NCI-H69 (cell line): ENCODE measurements at regions not wholly inside any gene's neighbourhood (a gene's known extent, or its start where the extent isn't known, plus 50 kb on each side); places are given as distances from the start of the nearest gene placed in this dataset.

Experiments
- DNase-seq: peaks from one replicate; lab custom pipeline; 2025; lab: John Stamatoyannopoulos, UW

DNA sequence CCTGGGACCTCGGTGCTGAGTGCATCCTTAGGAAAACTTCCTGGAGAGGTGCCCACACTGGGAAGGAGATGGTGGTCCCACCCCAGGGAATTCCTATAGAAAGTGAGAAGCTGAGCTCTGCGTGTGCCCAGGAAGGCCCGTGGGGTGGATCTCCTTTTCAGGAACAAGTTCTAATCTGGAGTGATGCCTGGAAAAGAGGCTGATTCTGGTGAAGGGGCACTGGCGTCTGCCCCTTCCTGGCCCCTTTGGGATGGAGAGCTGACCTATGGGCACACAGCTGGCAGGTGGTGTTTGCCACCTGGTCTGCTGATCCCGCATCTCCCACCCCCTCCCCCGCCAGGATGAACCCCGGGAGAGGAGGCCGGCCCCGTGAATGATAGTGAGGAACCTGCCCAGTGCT lies 142.0 kb upstream of the RTL1 start:
- no peak for DNase-seq

DNA sequence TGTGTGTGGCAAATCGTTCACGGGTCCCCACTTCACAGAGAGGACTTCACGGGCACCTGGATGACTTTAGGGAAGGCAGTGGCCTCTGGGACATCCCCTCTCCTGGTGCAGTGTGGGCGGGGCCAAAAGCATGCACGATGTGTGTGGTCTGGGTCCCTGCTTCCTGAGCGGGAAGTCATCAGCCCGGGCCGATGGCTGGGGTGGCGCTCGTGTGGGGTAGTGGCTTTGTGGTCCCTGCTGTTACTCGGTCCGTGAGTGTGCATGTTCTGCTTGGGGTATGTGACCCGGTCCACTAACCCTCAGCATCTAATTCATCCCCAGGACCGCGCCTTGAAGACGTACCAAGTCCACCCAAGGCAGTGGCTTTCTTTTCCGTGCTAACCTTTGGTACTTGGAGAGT lies 142.5 kb upstream of the RTL1 start:
- no peak for DNase-seq

DNA sequence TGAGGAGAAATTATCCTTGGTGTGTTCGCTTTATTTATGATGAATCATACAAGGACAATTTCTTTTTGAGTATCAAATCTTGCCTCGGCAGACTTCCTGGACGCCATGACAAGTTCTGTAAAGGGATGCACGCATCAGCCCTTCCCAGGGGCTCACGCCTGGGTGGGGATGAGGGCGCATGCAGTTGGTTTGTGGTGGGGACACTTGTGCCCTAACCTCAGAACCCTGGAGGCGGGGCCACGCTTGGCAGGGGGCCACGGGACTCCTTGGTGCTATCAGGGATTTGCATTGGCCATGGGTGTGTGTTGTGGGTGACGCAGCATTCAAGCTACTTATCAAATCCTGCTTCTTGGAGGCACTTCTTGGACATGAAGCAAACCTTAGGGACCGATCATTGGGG lies 143.8 kb upstream of the RTL1 start:
- DNase-seq, result no peak

DNA sequence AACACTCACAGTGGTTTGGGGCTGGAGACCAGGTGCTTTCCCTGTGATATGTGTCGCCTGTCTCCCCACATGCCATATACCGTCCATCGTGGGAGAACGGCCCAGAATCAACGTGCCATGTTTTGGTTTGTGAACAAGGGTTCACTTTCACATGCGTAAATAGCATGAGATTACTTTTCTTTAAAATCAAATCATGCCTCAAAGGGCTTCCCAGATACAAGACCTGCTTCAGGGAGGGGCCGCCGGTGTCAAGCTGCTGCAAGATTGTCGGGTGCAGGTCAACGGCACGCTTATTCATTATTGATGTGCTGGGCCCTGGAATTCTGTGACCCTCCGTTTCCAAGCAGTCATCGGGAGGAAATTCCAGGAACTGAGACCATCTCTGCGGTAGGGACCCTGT lies 145.2 kb upstream of the RTL1 start:
- no peak for DNase-seq

DNA sequence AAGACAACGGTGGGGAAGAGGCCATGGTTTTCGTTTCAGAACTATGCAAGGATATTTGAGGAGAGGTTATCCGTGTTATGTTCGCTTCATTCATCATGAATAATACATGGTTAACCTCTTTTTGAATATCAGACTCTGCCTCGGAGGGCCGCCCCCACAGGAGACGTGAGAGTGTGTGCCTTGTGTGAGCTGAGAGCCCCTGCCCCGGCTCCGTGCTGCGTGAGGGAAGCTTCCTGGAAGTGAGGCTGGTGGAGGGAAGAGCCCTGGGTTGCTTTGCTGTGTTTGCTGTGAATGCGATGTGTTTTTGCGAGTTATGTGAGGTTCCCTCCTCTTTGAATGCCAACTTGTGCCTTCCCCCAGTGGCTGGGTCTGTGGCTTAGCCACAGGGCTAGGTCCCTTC lies 146.0 kb upstream of the RTL1 start:
- DNase-seq, result no peak

DNA sequence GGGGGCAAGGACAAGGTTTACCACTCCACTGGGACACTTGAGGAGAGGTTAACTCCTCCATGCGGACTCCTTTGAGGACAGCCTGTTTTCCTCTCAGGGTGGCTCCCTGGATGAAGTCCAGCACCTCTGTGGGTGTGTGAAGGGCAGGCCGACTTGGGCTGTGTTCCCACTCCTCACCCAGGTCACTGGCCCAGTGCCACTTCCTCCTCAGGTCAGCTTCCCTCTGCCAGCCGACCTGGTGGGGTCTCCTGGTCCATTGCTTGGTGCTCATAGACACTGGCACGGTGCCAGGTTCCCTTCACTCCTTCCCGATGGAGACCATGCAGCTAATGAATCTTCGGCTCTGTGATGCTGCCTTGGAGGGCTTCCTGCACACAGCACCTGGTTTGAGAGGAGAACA lies 146.4 kb upstream of the RTL1 start:
- DNase-seq, result no peak

DNA sequence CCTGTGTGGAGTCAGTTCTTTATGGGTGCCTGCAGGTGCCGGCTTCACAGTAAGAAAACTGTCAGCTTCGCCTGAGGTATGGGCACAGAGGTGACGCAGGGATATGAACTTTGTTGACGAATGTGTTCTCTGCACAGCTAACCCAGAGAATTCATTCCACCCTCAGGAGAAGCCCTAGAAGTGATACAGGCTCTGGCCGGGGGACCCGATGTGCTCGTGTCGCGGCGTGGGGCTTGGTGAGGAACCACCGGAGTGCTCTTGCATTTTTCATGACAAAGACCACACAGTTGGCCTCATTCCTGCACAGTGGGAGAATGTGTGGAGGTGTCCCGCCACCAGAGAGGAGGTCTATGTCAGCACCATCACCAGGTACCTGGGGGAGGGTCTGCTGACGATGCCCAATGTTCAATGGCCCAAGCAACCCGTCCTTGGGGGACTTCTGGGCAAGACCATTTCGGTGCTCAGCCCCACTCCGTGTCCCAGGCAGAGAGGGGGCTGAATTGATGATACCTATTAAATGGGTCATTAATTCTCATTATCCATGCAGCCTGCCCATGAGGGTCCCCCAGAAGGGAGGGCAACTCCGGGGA lies 147.5 kb upstream of the RTL1 start:
- DNase-seq, result no peak

DNA sequence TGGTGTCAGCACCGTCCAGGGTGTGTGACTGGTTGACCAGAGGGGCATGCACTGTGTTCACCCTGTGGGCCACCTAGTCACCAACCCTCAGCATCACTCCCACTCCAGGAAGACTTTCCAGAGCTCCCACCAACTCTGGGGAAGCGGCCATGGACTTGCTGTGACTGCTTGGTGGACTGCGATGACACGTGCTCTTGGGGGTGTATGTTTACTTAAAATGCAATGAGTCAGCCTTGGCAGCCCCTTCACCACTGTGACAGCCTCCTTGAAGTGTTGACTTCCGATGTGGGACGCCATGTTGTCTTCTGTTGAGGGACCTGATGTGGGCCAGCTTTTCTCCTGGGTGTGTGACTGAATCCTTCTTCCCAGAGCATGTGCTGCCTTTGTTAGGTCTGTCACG lies 151.1 kb upstream of the RTL1 start:
- DNase-seq, result no peak

DNA sequence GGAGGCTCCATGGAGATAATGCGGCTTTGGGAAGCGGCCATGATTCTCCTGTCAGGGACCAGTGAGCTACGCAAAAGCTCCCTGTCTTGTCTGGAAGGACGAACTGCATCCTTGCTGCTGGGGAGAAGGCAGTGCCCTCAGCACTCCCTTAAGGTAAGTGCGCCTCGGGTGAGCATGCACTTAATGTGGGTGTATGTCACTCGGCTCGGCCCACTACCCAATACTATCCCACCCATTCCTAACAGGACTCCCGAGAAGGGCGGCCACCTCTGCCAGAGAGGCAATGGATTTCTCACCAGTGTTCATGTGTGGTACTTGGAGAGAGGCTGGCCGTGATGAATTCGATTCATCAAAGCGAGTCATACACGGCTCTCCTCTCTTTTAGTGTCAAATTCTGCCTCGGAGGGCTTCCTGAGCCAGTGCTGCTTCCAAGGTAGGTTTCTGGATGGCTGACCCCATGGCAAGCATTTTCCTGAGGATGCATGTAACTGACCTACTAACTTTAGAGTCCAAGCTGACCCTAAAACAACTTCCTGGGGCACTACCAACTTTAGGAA lies 151.7 kb upstream of the RTL1 start:
- DNase-seq, result no peak

DNA sequence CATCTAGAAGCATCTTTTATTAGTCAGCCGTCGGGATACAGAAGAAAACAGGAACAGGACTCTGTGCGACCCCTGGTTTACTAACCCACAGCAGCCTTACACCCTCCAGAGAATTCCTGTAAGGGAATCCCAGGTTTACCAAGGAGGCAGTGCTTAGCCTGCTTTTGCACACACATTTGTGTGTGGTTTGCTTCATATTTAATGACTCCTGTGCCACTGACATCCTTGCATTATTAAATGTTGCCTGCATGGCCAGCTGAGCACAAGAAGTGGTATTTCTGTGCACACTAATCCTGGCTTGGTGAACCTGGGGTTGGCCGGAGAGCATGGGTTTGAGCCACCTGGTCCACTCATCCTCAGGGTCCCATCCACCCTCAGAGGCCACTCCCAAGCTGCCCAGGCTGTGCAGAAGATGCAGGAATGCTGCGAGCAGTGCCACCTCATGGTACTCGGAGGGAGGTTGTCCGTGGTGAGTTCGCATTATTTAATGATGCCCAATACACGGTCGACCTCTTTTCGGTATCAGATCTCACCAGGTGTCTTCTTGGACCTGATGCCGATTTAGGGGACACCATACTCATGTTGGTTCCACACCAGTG lies 152.4 kb upstream of the RTL1 start:
- DNase-seq, result no peak

DNA sequence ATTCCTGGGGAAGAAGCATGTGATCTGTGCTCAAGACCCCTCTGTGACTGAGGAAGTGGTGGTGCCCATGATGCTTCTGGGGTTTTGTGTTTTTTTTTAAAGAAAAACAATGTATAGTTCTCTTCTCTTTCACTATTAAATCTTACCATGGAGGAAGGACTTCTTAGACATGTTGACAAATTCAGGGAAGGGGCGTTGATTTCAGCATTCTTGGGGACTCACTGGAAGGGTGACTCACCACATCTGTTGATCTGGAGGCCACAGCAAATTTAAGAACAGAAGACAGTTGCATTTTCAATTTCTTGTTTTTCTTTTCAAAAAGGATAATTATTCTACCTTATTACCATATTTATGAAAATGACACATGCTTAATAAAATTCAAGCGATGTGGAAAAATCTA lies 152.9 kb upstream of the RTL1 start:
- DNase-seq, result no peak

DNA sequence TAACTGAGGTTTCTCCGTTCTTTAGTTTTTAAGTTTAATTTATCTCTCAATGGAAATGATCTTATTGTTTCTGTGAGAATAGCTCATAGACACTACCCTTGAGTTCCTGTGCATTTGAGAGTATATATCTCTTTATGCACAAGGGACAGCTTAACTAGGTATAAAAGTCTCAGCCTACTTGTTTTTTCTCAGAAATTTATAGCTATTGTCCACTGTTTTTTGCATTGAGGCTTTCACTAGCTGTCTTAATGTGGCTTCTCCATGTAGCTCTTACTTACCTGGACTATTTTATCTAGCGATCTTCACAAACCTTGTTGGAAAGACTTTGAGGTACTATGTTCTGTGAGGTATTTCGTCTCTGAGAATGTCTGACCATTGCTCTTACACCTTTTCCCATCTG lies 153.9 kb upstream of the RTL1 start:
- DNase-seq, result no peak

DNA sequence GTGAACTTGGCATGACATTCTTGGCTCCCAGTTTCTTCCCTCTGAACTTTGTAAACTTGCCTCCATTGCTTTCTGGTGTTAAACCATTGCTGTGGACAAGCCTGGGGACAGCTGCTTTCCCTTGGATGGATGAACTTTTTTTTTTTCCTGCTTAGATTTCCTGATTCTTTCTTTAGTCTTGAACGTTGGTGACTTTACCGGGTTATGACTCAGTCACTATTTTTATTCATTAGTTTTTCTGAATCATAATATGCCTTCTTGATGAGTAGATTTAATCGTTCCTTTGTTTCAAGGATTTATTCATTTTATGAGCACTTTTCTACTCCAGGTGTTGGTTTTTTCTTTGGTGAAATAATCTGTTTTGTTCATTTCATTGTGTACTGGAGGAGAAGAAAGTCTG lies 155.0 kb upstream of the RTL1 start:
- DNase-seq, result no peak

DNA sequence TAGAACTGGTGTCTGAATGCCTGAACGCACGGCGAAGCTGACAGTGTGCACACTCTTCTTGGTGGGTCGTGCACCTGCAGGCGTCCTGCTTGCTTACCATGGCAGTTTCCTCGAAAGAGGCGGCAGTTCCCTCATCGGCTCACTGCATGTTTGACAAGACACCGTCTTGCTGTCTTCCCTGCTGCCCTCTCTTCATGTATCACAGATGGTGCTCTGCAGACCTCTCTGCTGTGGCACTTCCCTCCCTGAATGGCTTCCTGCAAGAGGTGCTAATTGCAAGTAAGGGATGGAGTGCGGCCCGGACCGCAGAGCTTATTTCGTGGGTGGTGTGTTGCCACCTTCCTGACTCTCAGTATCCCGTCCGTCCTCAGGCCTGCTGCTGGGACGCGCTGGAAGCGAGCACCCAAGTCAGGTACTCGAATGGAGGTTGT lies 156.7 kb upstream of the RTL1 start:
- no peak for DNase-seq

DNA sequence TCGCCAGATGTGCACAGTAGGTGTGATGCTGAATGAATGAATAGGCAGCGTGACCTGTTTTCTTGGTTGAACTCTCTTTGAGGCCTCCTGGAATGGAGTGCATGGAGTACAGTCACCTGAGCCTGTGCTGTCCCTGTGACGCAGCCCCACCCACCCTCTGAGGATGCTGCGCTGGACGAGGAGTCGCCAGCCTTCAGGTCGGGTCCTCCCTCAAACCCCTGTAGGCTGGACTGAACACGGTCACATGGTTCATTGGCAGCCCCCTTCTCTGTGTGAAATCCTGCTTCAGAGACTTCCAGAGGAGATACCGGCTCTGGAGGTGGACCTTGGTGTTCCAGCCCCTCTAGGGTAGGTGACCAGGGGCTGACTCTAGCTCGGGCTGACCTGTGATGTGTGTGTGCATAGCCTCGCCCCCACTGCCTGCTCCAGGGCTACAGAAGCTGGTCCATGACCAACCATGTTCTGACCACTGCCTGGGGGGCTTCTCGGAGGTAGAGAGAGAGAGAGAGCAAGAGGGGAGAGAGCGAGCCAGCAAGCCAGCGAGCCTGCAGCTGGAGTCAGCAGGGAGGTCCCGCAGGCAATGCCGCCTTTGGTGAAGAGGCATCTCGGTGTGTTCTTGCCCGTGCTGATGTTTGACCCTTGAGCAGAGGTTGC lies 158.0 kb upstream of the RTL1 start:
- no peak for DNase-seq

DNA sequence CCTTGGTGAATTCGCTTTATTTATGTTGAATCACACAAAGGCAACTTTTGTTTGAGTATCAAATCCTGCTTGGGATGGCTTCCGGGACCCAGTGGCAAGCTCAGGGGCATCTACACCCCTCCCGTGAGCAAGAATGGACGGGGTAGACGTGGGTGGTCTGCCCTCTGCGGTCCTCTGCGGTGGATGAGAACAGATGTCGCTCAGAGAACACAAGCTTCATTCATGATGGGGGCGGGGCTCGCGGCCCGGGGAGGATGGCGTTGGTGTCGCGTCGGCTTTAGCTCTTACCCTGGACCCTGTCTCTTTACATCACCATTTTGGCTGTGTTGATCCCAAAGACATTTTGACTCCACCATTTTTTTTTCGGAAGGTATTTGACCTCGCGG lies 158.5 kb upstream of the RTL1 start:
- no peak for DNase-seq

DNA sequence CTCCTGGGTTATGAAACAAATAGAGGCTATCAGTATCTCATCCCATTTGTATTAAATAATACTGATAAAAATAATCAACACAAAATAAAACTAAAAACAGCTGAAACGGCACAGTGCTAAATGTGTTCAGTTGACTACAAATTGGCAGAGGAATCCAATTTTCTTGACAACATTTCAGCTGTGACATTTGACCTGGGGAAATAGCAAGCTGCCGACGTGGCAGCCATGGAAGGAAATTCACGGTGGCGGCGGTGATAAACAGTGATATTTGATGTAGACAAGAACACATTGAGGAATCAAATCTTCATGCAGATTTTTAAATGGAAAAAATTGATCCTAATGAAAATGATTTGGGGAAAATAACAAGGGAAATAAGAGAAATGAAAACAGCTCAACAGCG lies 159.1 kb upstream of the RTL1 start:
- no peak for DNase-seq

DNA sequence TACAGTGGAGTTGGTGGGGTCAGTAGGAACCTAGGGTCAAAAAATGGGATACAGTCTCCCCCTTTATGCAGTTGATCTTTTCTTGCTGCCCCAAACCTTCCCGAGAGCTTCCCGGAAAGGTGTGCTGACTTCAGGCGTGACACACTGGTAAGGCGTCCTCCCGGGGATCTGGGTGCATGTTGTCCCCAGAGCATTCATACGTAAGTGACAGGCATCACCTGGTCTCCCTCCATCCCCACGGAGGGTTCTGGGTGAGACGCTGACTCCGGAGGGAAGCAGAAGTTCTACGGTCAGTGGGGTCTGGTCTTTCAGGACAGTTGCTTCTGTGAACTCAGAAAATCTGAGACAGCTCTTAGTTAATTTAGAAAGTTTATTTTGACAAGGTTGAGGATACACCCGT lies 159.6 kb upstream of the RTL1 start:
- no peak for DNase-seq

DNA sequence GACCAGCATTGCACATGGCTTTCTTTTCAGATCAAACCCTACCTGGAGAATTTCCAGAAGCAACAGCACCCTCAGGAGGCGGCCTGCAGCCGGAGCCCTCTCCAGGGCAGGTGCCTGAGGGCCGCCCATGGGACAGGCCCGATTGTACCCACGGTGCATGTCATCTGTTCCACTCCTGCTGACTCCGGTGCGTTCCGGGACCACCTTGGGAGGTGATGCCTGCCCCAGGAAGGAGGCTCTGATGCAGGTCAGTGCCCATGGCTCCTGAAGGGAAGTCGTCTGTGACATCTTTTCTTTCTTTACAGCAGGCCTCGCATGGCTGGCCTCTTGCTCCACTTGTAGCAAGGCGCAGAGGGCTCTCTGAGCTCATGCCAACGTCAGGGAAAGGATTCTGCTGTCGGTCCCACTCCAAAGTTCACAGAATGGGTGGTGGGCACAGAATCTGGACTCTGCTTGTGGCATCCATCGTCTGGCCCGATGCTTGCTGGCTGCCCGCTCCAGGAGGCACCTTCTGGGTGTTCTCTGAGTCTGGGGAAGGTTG lies 160.7 kb upstream of the RTL1 start:
- DNase-seq, result no peak

DNA sequence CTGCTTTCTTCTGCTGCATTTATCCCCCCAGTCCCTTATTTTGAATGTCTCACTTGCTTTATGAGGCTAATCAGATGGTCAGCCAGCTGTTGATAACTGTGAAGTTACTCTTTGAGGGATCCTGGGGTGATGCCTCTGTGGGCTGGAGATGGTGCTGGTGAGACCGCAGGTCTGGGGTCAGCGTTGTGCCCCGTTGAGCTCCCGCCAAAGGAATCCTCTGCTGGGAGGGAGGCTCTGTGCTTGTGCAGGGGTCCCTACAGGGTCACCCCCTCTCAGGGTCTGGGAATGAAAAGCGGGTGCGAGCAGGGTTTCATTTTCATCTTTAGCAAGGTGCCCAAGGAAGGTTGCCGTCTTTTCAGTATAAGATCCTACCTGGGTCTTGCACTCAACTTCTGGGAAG lies 161.2 kb upstream of the RTL1 start:
- no peak for DNase-seq

DNA sequence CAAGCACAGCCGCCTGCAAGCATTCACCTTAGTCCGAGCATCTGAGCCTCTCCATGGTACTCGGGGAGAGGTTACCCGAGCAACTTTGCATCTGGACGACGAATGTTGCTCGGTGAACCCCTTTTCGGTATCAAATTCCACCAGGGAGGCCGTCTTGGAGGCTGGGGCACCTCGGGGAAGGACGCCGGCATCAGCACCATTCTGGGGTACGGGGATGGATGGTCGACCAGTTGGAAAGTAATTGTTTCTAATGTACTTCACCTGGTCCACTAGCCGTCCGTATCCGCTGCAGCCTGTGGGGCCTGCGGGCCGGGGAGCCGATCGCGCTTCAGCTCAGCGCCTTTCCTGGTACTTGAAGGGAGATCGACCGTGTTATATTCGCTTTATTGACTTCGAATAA lies 161.7 kb upstream of the RTL1 start:
- no peak for DNase-seq

DNA sequence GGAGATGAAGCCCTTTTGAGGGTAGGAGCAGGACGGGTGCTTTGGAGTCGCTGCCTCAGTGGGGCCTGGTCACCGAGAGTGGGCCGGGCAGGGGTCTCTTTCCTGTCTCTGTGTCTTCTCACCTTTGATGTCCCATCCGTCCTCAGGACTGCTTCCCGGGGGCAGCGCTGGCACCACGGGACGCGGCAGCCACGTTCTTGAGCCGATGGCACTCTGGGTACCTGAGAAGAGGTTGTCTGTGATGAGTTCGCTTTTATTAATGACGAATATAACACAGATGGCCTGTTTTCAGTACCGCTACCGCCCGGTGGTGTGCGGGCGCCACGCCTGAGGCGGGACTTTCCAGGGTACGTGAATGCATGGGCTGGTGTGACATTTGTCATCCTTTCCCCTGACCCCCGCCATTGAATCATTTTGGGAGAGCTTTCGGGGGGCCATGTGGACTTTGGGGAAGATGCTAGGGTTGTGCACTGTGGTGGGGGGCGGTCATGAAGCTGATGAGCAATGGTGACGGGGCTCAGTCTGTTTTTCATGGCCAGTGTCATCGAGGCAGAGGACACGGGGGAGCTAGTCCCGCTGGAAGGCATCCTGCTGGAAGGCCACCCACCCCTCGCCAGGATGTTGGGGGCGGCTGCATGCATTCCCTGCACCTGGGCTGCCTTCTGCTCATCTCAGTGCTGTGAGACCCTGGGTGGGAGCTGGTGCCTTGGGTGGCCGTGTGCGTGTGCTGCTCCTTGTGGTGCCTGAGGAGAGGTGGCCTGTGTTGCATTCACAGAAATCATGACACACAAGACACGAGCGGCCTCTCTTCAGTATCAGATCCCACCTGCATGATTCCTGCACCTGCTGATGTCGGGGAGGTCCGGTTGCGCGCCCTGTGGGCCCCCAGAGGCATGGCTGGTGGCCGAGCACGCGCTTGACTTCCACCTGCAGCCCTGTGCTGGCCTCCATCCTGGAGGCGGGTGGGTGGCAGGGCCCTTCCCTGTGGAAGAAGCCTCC lies 162.5 kb upstream of the RTL1 start:
- DNase-seq, result no peak
